MV-4-11 (cell line): ENCODE measurements at regions not wholly inside any gene's neighbourhood (a gene's known extent, or its start where the extent isn't known, plus 50 kb on each side); places are given as distances from the start of the nearest gene placed in this dataset.

ENCODE experiments used
- DNase-seq: peaks from one replicate; lab custom pipeline; 2025; lab: John Stamatoyannopoulos, UW

- DNase-seq, result peak; percentile 72
These were observed 52.9 kb upstream of the HPF1 start for GRCh38 chr4:169810325-169811323.

GRCh38 chr4:169807934-169808509 is 50.3 kb upstream of the HPF1 start:
- no peak for DNase-seq
